SK-N-MC (cell line): ENCODE measurements at regions not wholly inside any gene's neighbourhood (a gene's known extent, or its start where the extent isn't known, plus 50 kb on each side); places are given as distances from the start of the nearest gene placed in this dataset.

Source experiments
- EZH2 ChIP-seq: fragments of 200-600 bp; sonication (generic); IDR thresholded peaks from one replicate; pipeline ENCODE4 v1.6.1; 2017; ENCODE audit warnings: antibody characterized with exemption
- FOXP2 ChIP-seq: optimal IDR thresholded peaks from 2 replicates; pipeline ENCODE3; 2011; ENCODE audit warnings: mild to moderate bottlenecking, moderate library complexity; ENCODE audit not compliant: insufficient read depth; ENCODE audit errors: extremely low read length, control extremely low read depth
- POLR2AphosphoS5 ChIP-seq: IDR thresholded peaks from 2 replicates; pipeline ENCODE4 v1.6.1; 2012; ENCODE audit warnings: mild to moderate bottlenecking, low read depth, low read length, borderline replicate concordance

- TF ChIP-seq EZH2: no peak
- TF ChIP-seq POLR2AphosphoS5: no peak
- TF ChIP-seq FOXP2: no peak
Observed at GRCh38 chr5:14048434-14048833, 94.7 kb upstream of the TRIO start.
